Bone marrow (tissue), 2 donors: ENCODE measurements at regions not wholly inside any gene's neighbourhood (a gene's known extent, or its start where the extent isn't known, plus 50 kb on each side); places are given as distances from the start of the nearest gene placed in this dataset.
"Not testable (repeated sequence)": the region's sequence is repeated elsewhere in the genome, so short reads cannot be mapped to it uniquely, and the experiment has no call there.

Source experiments
- DNase-seq, 2 donors: peaks; one replicate each; lab custom pipeline; 2025; lab: John Stamatoyannopoulos, UW

- DNase-seq = no peak
Observed at GRCh38 chr14:49367696-49368095, 218.5 kb downstream of the RPS29 start.

DNA sequence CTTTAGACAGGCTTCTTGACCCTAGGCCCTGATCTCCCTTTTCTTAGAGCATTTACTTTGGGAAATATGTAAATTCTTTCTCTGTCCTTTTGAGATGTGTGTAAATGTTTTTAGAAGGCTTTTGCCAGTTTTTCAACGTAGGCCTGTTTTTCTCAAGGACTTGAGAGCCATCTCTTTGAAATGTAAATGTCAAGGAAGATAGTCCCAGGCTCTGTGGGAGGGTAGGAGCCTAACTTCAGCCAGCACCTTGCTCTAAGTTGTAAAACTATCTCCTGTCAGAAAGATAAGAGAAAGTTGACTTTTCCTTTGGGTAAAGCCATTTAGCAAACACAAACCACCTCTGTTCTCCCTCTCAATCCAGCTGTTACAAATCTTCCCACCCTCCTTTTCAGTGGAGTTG, 219.8 kb downstream of the RPS29 start:
- DNase-seq = no peak

DNA sequence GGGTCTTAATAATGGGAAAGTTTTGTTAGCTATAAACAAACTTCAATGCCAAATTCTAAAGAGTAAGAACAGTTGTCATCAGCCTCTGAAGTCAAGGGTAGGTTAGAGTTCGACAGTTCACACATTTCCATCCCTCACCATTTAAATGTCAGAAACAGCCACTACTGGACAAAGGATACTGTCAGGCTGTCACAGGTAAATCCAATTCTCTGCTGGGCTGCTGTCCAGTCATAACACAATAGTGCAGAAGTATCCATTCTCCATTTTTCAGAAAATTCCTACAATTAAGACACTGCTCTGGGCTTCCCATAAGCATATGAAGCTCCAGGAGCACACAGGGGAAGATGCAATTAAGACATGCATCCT, 221.4 kb downstream of the RPS29 start:
- DNase-seq = no peak

DNA sequence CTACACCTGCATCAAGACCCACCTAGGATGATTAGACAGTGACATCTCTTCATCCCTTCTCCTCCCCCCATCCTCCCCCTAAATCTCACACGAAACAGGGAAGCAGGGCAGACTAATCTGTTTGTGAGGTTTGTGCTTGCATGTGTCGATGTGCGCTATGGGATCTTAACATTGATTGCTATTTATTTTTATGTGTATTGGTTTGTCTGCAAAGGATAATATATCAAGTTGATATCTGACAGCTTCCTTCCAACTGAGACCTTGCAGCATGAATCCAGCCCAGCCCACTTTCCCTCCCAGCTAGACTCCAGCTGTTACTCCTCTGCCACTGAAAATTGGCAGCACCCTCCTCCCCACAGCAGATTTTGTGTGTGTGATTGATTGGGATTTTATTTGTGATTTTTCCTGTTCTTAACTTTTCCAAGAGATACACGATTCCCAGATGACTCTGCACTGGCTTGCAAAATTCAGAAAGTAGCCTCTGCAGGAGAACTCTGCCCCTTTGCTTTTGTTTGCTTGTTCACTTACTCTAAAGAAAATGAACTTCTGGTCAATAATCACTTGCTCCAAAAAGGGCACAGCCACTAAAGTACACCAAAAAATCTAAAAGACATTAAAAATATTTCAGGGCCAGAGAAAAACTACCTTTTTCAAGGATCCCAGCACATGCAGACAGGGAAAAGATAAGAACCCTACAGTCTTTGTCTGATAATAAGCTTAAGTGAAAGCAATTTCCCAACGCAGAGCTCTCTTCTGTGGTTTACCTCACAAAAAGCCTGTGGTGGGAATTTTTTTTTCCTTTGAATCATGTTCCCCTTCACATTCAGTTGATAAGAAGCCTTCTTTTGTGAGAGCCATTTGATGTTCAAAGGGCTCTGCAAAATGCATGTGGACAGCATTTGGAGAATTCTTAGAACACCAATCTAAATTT, 222.1 kb downstream of the RPS29 start:
- DNase-seq = no peak

DNA sequence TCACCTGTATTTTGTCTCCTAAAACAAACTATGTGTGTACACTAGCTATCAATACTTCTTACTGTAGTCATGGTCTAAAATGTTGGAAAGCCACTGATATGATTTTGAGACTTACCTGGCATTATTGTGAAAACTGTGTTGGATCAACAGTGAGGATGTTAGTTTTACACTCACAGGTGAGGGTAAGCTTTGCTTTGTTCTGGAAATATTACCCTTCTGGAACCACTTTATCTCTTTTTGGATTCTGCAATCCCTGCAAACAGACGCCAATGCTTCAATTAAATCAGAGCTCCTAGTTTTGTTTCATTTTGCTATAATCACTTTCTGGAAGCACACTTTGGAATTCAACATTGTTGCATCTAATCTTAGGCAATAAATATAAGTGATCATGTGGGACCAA, 223.3 kb downstream of the RPS29 start:
- no peak for DNase-seq

GRCh38 chr14:49339130-49339529, 247.1 kb downstream of the RPS29 start:
- no peak for DNase-seq

DNA sequence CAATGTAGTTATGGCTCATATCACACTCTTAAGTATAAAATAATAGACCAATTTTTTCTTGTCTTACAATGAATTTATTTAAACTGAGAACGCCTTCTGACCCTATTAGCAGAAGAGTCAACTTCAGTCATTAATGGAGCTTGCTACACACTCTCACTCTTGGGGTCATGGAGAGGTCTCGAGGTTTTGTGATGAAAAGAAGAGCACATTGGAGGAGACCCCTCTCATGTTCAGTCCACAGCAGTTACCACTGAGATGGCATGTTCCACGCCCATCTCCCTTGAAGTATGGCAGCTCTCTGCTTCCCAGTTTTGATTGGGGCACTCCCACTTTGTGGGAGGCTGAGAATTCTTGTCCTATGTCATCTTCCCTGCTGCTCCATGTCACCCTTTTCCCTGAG, 266.4 kb downstream of the RPS29 start:
- DNase-seq = no peak

- no peak for DNase-seq
Observed at GRCh38 chr14:49315570-49315969, 270.6 kb downstream of the RPS29 start.

- no peak for DNase-seq
Observed at GRCh38 chr14:49314737-49315136, 271.4 kb downstream of the RPS29 start.

GRCh38 chr14:49313108-49313507, 273.1 kb downstream of the RPS29 start:
- no peak for DNase-seq

DNA sequence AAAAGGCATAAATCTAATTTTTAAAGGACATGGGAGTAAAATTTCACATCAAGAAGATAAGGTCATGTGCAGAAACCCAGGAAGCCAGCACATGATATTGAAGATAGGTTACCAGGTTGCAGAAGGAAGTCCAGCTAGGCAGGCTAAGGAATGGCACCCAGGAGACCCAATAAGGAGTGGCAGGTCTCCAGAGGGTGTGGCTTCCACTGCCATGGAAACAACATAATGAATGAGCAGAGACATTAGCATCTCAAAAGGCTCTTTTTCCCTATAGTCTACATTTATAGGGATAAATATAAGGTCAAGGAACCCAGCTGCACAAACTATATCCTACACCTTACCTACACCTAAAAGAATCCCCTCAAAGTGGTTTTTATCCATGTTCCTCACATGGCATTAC, 275.9 kb downstream of the RPS29 start:
- no peak for DNase-seq

- no peak for DNase-seq
Observed at GRCh38 chr14:49306152-49306751, 279.9 kb downstream of the RPS29 start.

DNA sequence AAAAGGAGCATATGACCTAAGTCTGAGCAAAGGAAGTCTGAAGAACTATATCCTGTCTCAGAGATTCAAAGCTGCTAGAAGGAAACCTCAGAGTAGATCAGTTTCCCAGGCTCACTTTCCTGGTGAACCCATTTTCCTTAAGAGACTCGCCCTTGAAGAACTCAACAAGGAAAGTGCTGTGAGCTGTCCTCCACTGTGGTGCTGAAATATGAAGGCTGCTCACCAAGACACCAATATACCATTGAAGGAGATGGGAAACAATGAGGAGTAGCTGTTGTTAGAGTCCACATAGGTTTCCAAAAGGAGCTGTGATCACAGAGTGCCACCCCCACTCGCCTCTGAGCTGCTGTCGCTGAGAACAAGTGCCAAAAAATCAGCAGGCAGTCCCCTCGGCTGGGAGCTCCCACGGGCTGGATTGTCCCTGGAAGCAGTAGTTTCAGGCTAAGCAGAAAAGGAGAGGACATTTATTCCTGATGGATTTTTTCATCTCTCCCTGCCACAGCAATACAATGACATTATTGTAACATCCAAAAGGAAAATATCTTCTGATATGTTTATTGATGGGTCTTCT, 282.1 kb downstream of the RPS29 start:
- DNase-seq = no peak

GRCh38 chr14:49297102-49297501, 289.1 kb downstream of the RPS29 start:
- DNase-seq = no peak

- DNase-seq = no peak
Observed at GRCh38 chr14:49294621-49295148, 291.5 kb downstream of the RPS29 start.

- no peak for DNase-seq
Observed at GRCh38 chr14:49287004-49287403, 299.2 kb downstream of the RPS29 start.

DNA sequence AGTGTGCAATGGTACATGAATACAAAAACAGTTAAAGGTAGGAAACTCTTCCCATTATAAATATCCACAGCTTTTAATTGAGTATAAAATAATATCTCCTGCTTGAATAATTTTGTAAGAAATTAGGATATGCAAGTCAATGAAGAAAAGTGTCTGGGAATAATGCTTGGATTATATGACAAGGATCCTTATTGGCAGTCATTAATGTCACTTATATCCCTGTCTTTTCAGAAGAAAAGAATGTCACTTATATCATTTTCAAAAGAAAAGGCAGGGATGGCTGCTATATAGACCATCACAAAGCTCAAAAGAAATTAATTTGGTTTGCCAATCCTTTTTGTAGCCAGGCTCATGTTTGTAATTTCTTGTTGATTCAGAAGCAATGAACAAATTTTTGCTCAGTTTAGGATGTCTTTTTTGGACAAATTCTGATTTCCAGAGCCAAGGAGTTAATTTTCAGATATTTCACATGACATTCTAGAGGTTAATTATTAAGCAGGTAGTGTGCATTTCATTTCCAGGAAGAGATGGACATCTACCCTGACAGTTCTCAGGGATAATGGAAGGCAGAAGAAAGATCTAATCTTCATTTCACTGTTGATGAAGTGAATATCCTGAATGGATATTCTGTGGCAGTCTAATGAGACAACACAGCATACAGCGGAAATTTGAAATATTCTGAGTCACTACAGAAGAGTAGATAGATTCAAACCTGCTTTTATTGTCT, 299.8 kb downstream of the RPS29 start:
- DNase-seq = no peak

GRCh38 chr14:49280566-49280965, 305.6 kb downstream of the RPS29 start:
- DNase-seq = no peak

DNA sequence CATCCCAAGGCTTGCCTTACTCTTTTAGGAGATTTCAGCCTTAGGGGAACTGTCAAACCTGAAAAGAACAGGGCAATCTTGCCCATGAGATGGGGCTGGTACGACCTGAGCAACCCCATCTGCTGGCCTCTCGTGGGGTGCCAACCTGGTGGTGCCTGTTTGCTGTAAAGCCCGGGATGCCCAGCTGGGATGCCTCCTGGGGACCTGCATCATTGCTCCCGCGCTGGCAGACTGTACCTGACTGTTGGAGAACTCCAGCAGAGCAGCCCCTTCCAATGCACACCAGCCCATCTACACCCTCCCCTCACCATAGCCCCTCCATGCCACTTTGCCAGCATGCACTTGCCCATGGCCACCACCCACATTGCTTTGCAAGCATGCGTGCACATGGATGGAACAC, 335.7 kb downstream of the RPS29 start:
- no peak for DNase-seq

- DNase-seq = no peak
Observed at GRCh38 chr14:49250109-49250508, 336.1 kb downstream of the RPS29 start.

DNA sequence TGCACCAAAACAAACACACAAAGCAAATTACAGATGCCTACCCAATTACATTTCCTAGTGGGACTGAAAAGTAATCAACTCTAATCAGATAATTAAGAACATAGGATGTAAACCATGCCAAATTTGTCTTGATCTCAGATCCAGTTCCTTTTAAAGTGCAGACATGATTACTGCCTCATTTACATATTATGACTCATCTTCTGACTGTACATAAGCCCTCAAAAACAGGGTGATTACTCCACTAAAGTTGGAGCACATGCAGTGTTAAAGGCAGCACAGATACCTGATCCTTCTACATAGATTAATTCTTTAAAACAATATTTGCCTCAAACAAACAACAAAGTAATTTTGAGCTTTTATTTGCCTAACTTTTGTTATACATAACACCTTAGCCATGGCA, 337.2 kb downstream of the RPS29 start:
- DNase-seq = no peak

DNA sequence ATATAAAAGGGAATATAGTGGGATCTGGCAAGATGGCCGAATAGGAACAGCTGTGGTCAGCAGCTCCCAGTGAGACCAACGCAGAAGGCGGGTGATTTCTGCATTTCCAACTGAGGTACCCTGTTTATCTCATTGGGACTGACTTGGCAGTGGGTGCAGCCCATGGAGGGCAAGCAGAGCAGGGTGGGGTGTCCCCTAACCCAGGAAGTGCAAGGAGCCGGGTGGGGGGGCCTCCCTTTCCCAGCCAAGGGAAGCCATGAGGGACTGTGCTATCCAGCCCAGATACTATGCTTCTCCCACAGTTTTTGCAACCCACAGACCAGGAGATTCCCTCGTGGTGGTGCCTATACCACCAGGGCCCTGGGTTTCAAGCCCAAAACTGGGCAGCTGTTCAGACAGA, 342.4 kb downstream of the RPS29 start:
- DNase-seq = not testable (repeated sequence)
